Activated T-cell treated with anti-CD3 and anti-CD28 coated beads for 48 hours (primary cell): ENCODE measurements at regions not wholly inside any gene's neighbourhood (a gene's known extent, or its start where the extent isn't known, plus 50 kb on each side); places are given as distances from the start of the nearest gene placed in this dataset.

Experiments used
- DNase-seq: peaks from one replicate; pipeline ENCODE4 v3.0.0-alpha.2; 2020; ENCODE audit warnings: low read depth

DNA sequence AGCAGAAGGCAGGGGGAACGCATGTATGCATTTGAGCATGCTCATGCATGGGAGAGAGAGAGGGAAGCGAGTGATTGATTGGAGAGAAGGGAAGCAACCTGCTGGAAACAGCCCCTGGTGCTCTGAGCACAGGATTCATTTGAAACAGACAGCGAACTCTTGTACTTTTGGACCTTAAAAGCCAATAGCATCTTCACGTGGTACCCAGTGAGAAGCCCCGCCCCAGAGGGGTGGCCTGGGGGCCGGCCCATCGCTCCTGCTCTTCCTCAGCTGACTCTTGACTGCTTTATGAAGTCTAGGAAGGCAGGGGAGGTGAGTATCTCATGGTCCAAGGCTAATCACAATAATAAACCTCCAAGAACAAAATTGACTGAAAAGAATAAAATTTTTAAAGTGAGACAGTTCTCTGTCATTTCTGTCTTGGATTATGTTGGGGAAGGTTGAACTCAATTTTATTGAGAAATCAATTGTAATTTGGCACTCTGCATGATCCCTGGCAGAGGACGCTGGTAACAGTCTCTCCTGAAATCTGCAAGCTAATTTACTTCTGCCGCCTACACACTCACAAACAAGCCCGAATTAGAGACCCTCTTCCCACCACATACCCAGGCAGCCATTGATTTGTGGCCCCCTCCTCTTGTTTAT lies 168.2 kb upstream of the PPARGC1A start:
- DNase-seq = no peak

GRCh38 chr4:24056289-24056688 lies 166.4 kb upstream of the PPARGC1A start:
- no peak for DNase-seq

- DNase-seq = no peak
Observed at GRCh38 chr4:24055623-24056022, 165.8 kb upstream of the PPARGC1A start.

- no peak for DNase-seq
Observed at GRCh38 chr4:24054910-24055309, 165.1 kb upstream of the PPARGC1A start.

GRCh38 chr4:24053934-24054333 lies 164.1 kb upstream of the PPARGC1A start:
- DNase-seq = no peak

GRCh38 chr4:24044610-24045589 lies 155.1 kb upstream of the PPARGC1A start:
- DNase-seq = no peak

DNA sequence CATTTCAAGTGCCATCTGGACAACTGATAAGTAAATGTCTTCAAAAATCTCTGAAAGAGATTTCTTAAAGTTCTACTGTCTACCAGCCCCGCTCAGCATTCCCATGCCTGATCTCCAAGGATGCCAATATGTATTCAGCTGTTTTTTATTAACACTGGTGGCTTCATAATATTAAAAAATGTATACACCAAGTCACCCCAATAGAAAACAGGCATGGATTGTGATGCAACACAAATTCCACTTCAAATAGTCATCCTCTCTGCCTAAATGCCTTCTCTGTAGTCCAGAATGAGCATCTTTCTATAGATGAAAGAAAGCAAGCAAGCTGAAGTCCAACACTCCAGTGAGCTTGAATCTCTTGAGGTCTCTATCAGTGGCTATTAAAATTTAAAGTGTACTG lies 152.2 kb upstream of the PPARGC1A start:
- DNase-seq = no peak

DNA sequence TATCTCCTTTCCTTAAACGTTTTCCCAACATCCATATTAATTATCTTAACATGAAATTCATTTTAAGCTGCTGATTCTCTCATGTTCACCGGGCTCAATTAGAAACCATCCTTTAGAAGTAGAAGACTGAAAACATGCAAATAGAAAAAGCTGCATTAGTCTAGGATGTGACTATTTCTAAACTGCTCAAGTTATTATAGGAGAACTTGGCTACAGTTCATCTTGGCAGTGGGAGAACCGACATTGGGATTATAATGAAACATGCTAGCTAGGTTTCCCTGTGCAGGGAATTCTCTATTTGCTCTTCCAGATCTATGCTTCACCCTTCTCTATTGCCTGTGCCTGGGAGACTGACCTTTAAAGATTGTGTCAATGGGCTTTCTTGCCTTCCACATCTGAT lies 151.0 kb upstream of the PPARGC1A start:
- DNase-seq = no peak

- no peak for DNase-seq
Observed at GRCh38 chr4:24033626-24034025, 143.8 kb upstream of the PPARGC1A start.

- no peak for DNase-seq
Observed at GRCh38 chr4:24032371-24032989, 142.6 kb upstream of the PPARGC1A start.

DNA sequence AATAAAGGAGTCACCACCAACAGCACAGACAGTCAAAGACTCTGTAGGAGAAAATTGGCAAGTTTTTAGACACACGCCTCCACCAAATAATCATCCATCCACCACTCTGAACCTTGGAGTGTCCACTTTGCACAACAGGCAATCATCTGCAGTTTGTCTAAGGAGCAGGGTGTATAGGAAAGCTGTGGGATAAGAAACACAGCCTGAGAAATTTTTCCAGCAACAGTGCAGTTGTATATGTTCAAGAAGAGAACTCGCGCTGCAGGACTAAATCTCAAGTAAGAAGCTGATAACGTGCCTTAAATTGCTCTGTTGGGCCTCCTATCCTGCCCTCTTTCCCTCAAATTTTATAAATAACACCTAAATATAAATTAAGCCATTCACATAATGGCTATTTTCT lies 136.7 kb upstream of the PPARGC1A start:
- no peak for DNase-seq

DNA sequence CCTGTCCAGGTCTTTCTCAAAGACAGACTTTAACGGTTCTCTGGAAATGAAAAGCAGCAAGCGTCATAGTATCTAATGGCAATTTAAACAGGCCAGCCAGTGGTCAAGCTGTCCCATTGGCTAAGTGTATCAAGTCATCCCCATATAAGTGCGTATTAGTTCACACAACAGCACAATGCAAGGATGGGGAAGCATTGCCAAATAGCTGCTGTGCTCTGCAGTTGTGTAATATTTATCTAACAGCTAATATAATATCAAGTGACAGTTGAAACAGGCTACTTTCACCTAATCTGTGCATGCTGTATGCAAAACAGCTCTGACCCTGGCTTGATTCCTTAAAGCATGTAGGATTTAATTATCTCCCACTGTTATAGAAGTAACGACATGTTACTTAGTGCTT lies 134.8 kb upstream of the PPARGC1A start:
- no peak for DNase-seq

- DNase-seq = no peak
Observed at GRCh38 chr4:24024157-24024556, 134.3 kb upstream of the PPARGC1A start.

DNA sequence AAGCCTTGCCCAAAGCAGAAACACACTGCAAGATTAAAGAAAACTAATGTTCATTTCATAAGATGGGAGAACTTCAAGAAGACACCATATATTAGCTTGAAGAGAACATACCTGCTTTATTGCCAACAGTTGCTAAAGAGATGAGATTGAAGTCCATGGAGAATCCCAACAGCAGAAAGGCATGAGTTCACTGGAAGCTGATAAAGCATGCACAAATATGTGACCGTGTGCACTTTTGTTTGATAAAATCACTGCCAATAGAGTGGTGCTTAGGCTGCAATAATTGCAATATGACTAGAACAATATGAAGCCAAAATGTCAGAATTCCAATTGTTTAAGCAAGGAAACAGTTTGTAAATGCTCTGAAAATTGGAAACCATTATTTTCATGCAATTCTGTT lies 125.9 kb upstream of the PPARGC1A start:
- DNase-seq = no peak

GRCh38 chr4:24013668-24014422 lies 124.0 kb upstream of the PPARGC1A start:
- DNase-seq = no peak

- DNase-seq = no peak
Observed at GRCh38 chr4:24010994-24011393, 121.1 kb upstream of the PPARGC1A start.

- DNase-seq = no peak
Observed at GRCh38 chr4:24010573-24010972, 120.7 kb upstream of the PPARGC1A start.

DNA sequence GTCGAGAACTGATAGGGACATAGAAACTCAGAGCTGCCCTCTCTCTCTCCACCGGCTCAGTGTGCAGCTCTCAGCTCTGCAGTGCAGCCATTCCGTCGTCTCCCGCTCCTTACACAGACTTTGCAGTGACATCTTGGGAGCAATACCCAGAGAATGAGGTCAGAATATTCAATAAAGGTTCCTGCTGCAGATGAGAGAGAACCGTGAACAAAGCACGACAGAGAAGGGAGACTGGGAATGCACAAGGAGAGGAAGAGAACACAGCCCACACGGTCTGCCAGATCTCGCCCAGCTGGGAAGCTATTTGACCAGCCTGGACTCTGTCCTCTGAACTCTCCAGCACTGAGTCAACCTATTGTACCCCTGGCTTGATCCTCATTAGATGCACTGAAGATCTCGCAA lies 118.0 kb upstream of the PPARGC1A start:
- no peak for DNase-seq

- DNase-seq = no peak
Observed at GRCh38 chr4:24006269-24006668, 116.4 kb upstream of the PPARGC1A start.

GRCh38 chr4:24003926-24004325 lies 114.1 kb upstream of the PPARGC1A start:
- no peak for DNase-seq

DNA sequence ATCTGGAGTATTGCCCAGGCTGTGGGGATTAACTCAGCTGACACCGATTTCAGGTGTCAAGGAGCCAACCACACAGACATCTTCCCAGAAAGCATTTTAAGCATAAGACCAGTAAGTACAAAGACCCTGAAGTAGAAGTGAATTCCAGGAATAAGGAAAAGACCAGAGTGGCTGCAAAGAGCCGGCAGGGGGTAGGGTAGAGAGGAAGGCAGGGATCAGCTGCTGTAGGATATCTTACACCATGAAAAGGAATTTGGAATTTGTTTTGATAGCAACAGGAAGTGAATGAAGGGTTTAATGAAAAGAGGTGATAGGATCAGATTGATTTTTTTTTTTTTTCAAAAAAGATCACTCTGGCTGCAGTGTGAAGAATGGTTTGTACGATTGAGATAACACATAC lies 113.6 kb upstream of the PPARGC1A start:
- DNase-seq = no peak

GRCh38 chr4:24002330-24002966 lies 112.6 kb upstream of the PPARGC1A start:
- no peak for DNase-seq
